ENCODE measurements at regions not wholly inside any gene's neighbourhood (a gene's known extent, or its start where the extent isn't known, plus 50 kb on each side); places are given as distances from the start of the nearest gene placed in this dataset.

- no peak for TF ChIP-seq POLR2A (IDR thresholded peaks at IDR 0.05; ENCODE audit: extremely low read depth, insufficient read length)
- no peak for TF ChIP-seq CTCF (IDR thresholded peaks at IDR 0.05; ENCODE audit: low read depth, low read length)
- no peak for TF ChIP-seq MYC (IDR thresholded peaks at IDR 0.05; ENCODE audit: low read depth, low read length)
- no peak for TF ChIP-seq MAX (IDR thresholded peaks at IDR 0.05; ENCODE audit: low read depth, low read length)
Observed at GRCh38 chr22:49490692-49491091, 337.0 kb downstream of the BRD1 start.

Data from NB4 (cell line).